ENCODE measurements at regions not wholly inside any gene's neighbourhood (a gene's known extent, or its start where the extent isn't known, plus 50 kb on each side); places are given as distances from the start of the nearest gene placed in this dataset.

DNA sequence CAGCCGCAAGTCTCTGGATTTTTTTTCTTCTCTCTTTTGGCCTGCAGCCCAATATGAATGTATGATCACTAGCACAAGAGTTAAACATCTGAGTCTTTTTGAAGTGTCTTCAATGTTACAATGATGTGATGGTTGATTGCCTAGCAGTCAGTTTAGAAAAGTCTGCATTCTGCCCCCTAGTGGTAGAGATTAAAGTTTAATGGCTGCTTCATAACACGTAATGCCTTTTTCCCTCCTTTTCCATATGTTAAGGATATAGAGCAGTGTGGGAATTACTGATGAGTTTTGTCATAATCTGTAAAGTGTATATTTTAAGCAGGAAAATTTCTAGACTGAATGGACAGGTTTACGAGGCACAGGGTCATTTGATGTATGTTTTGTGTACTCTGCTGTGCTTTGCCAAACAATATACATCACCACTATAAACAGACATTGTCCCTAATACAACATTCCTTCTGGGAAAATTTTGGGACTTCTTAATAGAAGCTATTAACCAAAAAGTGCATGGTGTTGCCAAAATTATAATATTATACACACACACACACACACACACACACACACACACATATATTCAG, 1038.5 kb upstream of the NR2F2 start:
- TF ChIP-seq SIN3A (IDR thresholded peaks at IDR 0.05; ENCODE audit: borderline replicate concordance, insufficient read depth, low read length) (no peak), POLR2AphosphoS5 (IDR thresholded peaks at IDR 0.05; ENCODE audit: low read depth, low read length) (no peak), FOXP2 (optimal IDR thresholded peaks at IDR 0.05; ENCODE audit: borderline replicate concordance, extremely low read depth, extremely low read length, insufficient read depth) (no peak), TAF1 (IDR thresholded peaks at IDR 0.05; ENCODE audit: borderline replicate concordance, insufficient read depth, low read length) (no peak)
- TF ChIP-seq, protein P1, sequence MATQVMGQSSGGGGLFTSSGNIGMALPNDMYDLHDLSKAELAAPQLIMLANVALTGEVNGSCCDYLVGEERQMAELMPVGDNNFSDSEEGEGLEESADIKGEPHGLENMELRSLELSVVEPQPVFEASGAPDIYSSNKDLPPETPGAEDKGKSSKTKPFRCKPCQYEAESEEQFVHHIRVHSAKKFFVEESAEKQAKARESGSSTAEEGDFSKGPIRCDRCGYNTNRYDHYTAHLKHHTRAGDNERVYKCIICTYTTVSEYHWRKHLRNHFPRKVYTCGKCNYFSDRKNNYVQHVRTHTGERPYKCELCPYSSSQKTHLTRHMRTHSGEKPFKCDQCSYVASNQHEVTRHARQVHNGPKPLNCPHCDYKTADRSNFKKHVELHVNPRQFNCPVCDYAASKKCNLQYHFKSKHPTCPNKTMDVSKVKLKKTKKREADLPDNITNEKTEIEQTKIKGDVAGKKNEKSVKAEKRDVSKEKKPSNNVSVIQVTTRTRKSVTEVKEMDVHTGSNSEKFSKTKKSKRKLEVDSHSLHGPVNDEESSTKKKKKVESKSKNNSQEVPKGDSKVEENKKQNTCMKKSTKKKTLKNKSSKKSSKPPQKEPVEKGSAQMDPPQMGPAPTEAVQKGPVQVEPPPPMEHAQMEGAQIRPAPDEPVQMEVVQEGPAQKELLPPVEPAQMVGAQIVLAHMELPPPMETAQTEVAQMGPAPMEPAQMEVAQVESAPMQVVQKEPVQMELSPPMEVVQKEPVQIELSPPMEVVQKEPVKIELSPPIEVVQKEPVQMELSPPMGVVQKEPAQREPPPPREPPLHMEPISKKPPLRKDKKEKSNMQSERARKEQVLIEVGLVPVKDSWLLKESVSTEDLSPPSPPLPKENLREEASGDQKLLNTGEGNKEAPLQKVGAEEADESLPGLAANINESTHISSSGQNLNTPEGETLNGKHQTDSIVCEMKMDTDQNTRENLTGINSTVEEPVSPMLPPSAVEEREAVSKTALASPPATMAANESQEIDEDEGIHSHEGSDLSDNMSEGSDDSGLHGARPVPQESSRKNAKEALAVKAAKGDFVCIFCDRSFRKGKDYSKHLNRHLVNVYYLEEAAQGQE (IDR thresholded peaks at IDR 0.05; ENCODE audit: insufficient read depth in 1 of 2, low read depth in 2 of 2, low read length in 2 of 2) = no peak

DNA sequence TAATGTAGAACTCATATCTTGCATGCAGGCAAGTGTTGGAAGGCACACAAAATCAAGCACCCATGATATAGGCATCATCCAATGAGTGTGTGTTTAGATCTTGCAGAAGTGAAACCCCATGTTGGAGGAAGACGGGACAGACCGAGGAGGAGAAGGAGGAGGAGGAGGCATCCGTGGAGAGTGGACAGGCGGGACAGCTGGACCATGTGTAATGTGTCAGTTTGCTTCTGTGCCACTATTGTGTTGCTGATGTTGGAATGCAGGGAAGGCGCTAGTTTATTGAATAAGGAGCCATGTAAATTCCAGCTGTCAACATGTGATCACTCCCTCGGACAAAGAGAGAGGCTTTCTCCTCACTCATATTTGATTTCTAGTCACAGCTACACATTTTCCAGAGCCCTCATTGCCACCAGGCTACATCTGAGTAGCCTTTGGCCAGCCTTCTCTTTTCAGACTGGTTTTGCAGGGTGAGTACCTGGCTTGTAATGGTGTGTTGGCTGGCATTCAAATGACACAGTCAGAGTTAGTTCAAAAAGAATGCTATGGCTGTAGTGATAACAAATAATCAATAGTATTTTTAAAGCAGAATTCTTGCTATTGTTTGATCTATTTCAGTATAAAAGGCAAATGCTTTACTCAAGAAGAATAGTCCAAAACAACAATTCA, 1037.6 kb upstream of the NR2F2 start:
- no peak for TF ChIP-seq FOXP2 (optimal IDR thresholded peaks at IDR 0.05; ENCODE audit: borderline replicate concordance, extremely low read depth, extremely low read length, insufficient read depth)

DNA sequence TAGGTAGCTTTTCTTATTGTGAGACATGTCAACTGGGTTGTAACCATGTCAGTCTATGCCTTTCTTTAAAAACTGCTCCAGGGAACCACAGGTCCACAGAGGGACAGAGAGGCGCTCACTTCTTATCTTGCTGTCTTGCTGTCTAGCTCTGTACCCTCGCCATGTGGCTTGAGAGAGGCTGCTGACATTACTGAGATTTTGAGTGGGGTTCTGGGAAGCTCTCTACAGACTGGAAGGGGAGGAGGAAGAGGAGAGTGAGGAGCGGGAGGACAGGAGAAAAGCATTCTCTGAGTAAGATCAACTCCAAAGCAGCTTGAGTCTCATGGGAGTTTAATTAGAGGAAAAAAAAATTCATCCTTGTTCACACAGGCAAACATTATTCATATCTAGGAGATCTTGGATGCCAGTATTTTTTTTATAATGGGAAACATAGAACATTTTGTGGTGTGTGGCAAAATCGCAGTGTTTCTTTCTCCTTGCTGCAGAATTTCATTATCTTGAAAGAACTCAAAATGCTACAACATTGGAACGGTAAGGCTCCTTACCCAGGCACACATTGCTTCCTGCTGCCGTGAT, 1037.0 kb upstream of the NR2F2 start:
- TF ChIP-seq POLR2AphosphoS5 (IDR thresholded peaks at IDR 0.05; ENCODE audit: low read depth, low read length) (no peak), FOXP2 (optimal IDR thresholded peaks at IDR 0.05; ENCODE audit: borderline replicate concordance, extremely low read depth, extremely low read length, insufficient read depth) (no peak), TAF1 (IDR thresholded peaks at IDR 0.05; ENCODE audit: borderline replicate concordance, insufficient read depth, low read length) (no peak), SIN3A (IDR thresholded peaks at IDR 0.05; ENCODE audit: borderline replicate concordance, insufficient read depth, low read length) (no peak)
- TF ChIP-seq, protein P1 (IDR thresholded peaks at IDR 0.05; ENCODE audit: insufficient read depth in 1 of 2, low read depth in 2 of 2, low read length in 2 of 2) = no peak

DNA sequence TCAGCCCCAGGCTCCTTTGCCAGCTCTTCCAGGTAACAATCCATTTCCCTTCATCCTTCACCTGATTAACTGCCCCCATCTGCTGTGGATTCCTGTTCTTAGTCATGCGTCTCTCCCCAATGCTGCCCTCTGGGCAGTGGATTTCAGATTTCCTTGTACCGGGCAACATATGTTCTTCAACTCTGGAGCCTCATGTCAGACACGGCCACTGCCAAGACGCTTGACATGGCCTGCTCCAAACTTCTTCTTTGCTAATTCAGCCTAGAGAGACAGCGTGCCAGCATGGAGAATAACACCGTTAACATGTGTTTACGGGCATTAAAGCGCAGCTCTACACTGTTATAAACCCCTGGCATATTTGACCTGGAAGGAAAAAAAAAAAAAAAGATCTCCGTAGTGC, 1035.1 kb upstream of the NR2F2 start:
- TF ChIP-seq TAF1 (IDR thresholded peaks at IDR 0.05; ENCODE audit: borderline replicate concordance, insufficient read depth, low read length) (no peak), SIN3A (IDR thresholded peaks at IDR 0.05; ENCODE audit: borderline replicate concordance, insufficient read depth, low read length) (no peak), POLR2AphosphoS5 (IDR thresholded peaks at IDR 0.05; ENCODE audit: low read depth, low read length) (no peak), FOXP2 (optimal IDR thresholded peaks at IDR 0.05; ENCODE audit: borderline replicate concordance, extremely low read depth, extremely low read length, insufficient read depth) (no peak)
- TF ChIP-seq, protein P1 (IDR thresholded peaks at IDR 0.05; ENCODE audit: insufficient read depth in 1 of 2, low read depth in 2 of 2, low read length in 2 of 2) = no peak

DNA sequence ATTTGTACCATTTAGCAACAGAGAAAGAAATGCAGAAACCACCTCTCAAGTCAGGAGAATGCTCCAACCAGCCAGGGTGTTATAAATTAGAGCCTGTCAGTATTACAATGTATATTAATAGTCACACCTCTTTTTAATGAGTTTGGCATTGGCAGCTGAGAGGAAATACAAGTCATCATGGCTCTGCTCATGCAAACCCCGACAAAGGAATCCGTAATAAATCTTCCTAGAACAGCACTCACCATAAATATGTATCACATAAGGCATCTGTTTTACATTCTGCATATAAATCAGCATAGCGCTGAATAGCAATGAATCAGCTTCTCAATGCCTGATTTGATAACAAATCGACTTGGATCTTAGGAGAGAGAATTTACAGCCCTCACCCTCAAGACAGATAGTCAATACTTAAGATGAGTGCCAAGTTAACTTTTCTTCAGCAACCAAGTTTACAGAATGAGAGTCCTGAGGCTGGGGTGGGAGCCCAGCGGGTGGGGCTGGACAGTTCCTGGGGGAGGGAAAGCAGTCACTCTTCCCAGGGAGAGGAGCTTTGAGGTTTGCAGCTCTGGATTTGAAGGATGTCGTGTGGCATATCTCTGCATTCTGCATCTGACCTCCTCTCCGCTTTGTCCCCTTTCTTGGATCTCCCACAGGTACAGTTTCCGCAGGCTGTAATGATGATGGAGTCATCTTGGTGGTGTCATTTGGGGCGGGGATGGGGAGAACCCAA, 1034.4 kb upstream of the NR2F2 start:
- no peak for TF ChIP-seq POLR2AphosphoS5 (IDR thresholded peaks at IDR 0.05; ENCODE audit: low read depth, low read length)
- TF ChIP-seq, protein P1 (IDR thresholded peaks at IDR 0.05; ENCODE audit: insufficient read depth in 1 of 2, low read depth in 2 of 2, low read length in 2 of 2) = peak; percentile 59 to 78; a peak in 3 of 4 replicates

Data from PFSK-1 (cell line).